SHP77 treated with DMSO at 0.1 percent for 48 hours (cell line): ENCODE measurements at regions not wholly inside any gene's neighbourhood (a gene's known extent, or its start where the extent isn't known, plus 50 kb on each side); places are given as distances from the start of the nearest gene placed in this dataset.
"Not testable (repeated sequence)": the region's sequence is repeated elsewhere in the genome, so short reads cannot be mapped to it uniquely, and the experiment has no call there.

ENCODE experiments used
- DNase-seq: peaks from one replicate; lab custom pipeline; 2025; lab: John Stamatoyannopoulos, UW

DNA sequence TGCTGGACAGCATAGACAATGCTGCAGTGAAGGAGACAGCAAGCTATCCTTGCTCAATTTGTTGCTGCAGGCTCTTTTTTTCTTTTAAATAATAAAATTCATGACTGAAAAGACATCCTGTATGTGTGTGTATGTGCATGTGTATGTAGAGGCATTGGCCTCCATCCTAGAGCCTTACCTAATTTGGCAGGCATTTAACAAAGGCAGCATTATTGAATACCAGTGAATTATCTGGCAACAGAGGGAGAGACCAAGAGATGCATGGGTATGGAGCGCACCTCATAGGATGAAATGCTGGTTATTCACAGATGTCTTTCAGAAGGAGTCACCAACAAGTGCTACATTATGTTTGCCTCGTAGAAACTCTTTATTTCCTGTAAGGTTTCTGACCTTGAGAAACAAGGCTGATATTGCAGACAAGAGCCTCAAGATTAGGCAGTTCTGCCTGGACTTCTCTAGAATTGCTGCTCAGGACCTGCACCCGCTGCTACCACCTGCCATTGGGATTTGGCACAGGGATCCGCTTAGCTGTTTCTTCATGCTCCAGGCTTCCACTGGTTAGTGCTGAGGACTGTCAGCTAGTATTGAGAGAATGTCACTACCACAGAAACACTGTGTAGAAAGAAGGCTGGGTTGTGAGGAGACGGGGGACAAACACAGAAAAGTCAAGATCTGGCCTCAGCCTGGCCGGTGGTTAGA, 247.7 kb upstream of the RFX3 start:
- no peak for DNase-seq

GRCh38 chr9:3769646-3770045, 243.8 kb upstream of the RFX3 start:
- no peak for DNase-seq

DNA sequence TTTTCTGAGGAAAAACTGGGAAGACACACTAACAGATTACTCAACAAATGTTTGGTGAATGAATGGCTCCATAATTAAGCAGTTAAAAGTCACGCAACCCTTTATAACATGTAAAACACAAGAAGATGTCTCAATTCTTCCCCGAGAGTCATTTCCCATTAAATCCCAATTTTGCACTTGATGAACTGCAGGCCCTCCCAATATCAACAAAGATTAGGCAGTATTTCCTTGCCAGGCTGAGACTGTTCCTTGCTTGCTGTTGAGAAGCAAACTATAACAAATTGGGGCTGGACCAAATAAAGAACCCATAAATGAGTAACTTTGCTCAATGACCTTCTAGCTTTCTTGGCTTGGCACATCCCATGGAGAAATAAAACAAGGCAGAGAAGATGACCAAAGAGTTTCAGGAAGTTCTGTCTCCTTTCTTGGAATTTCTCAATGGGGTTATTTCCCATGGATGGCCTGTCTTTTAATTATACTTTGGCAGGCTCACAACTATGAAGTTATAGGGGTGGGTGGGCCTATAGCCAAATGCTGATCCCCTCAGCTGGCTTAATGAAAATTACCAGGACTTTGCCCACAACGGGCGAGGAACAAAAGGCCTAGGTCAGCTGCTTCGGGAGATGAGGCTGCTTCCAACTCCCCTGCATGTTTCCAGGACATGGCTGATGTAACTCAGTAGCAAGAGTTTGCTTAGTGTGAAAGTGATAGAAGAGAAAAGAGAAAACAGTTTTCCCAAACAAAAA, 243.1 kb upstream of the RFX3 start:
- DNase-seq, result no peak

DNA sequence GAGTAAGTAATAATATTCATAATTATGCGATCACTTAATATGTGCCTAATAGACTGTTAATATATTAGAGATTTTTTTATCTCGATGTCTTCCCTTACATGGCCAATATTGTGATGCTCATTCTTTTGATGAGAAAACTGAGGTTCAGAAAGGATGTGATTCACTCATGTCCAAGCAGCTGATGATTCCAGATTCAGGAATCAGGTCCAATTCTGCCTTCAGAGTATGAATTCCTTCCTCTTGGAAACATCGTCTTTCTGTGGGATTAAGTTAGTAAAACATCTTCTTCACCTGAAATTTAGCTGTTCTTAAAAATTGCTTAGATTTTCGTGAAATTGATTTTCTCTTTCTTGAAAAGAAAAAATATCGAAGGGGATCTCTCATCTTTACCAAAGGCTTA, 242.5 kb upstream of the RFX3 start:
- DNase-seq, result no peak

DNA sequence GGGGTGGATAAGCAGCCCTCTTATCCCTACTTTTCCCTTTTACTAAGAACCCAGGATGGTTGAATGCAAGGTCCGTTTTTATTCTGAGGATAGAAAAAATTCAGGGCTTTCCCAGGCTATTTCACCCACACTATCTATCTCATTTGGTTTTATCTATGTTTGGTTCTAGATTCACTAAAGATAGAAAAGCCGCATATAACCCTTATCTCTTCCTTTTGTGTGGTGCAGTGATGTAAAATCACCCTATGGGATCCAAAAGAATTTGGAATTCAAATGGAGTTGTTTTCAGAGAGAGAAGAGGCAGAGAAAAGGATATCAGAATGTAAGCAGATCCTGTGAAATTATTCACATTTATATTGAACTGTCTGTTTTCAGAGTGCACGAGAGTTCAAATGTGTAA, 236.3 kb upstream of the RFX3 start:
- no peak for DNase-seq

DNA sequence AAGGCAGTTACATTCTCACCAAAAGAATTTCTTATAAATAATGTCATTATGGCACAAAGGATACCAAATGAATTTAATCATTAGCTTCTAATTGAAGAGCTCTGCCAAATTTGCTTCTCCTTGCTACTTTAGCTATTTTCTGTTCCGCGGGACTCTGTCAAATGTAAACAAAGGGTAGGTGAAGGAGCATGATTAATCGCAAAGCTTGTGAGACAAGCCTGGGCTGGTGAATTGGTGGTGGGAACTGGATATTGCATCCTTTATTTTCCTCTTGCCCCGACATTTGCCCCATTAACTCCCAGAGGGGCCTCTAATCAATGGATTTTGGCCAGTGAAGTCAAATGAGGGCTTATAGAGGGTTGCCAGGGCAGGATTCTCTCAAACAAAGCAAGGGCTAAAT, 234.2 kb upstream of the RFX3 start:
- peak; percentile 22 for DNase-seq

- no peak for DNase-seq
Measured at GRCh38 chr9:3758816-3759576, 233.2 kb upstream of the RFX3 start.

- DNase-seq, result no peak
Measured at GRCh38 chr9:3756071-3756470, 230.3 kb upstream of the RFX3 start.

DNA sequence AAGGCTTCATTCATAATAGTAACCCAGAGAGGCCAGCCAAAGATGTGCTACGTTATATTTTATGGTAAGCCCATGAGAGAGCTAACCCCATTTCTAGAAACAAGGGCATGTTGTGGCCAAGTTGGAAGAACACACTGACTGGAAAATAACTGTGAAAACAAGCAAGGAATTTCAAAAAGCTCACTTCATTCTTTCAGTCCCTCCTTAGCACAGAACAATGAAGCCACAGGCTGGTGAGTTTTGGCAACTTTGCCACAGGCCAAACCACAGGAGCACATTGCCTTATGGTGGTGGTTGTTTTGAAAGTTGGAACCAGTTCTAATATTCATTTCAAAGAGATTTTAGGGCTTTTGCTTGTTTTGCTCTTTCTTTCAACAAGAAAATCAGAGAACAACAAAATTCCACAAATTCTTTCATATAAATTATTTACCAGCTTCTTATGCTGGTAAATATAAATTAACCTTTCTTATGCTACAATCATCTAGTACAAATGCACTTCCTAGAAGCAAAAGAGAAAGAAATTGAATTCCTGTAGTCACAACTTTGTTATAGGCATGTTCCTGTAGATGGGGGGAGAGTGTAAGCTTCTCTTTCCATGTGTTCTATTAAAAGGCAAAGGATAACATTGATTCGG, 225.4 kb upstream of the RFX3 start:
- DNase-seq, result no peak

GRCh38 chr9:3750321-3750720, 224.5 kb upstream of the RFX3 start:
- DNase-seq, result no peak

GRCh38 chr9:3746296-3747275, 220.8 kb upstream of the RFX3 start:
- no peak for DNase-seq

- no peak for DNase-seq
Measured at GRCh38 chr9:3743901-3744413, 218.2 kb upstream of the RFX3 start.

DNA sequence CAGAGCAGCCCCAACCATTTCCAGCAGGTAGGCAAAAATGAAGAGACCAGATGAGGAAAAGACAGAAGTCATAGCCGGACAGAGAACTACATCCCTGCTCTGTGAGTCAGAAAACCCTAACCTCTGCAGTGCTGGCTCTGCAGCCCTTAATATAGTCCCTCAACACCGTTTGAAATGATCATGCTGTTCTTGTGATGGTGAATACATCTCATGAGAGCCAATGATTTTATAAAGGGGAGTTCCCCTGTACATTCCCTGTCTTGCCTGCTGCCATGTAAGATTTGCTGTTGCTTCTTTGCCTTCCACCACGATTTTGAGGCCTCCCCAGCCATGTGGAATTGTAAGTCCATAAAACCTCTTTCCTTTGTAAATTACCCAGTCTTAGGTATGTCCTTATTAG, 216.8 kb upstream of the RFX3 start:
- no peak for DNase-seq

DNA sequence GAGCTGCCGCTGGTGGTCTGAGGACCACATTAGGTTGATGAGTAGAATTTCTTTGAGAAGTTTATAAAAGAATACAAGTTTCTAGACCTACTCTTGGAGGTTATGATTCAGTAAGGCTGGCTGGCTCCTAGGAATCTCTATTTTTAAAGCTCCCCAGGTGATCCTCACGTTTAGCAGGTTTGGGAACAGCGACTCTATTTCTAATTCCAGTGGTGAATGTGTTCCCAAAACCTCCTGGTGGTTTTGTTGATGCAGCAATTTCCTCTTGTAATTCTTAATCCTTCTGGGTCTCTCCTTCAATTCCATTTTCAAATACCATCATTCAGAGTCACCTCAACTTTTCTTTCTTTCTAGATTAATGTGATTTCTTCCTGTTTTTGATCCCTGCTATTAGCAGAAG, 215.9 kb upstream of the RFX3 start:
- DNase-seq, result no peak

GRCh38 chr9:3740690-3741419, 215.1 kb upstream of the RFX3 start:
- no peak for DNase-seq

DNA sequence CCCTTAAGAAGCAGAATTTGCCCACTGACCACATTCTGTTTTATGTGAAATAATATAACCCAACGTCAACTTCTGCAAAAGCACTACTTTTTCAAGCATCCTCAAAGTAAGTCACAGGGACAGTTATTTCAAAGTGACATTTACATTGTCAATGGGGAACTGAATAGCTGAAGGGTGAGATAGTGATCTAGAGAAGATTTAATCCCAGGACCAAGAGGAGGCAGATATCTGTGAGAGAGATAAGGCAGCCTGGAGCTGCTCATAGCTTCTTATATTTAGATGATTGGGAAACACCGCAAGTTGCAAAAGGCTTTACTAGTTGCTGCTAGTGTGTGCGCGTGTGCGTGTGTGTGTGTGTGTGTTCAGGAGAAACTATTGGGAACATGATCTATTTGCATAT, 210.4 kb upstream of the RFX3 start:
- DNase-seq, result no peak

DNA sequence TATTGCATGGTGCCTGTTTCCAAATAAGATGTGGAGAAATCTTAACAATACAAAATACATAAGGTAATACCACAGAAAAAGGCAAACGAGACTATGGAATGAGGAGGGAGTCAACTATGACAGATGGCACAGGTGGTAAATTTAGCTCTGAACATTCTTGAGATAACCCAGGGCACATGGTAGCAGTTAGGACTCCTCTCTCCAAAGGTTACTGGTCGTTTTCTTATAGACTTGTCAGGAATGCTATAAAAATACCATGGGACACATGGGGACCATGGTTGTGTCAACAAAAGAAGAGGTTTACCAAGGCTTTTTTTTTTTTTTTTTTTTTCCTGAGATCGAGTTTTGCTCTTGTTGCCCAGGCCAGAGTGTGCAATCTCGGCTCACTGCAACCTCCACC, 209.4 kb upstream of the RFX3 start:
- DNase-seq, result no peak

GRCh38 chr9:3733527-3734262, 207.9 kb upstream of the RFX3 start:
- DNase-seq, result not testable (repeated sequence)

DNA sequence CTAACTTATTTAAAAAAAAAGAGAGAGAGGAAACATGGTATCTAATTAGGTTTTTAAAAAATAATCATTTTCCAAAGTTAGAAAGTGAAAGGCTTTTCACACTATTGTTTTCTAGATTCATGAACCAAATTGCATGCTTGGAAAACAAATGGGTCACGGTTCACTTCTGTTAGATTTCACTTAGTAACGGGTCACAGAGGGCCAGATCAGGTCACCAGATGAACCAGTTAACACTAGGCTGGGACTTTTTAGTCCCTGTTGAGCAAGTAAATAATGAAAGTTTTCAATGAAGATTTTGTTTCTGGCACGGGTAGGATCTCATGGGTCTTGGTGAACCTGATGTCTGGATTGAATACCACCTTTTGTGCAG, 207.2 kb upstream of the RFX3 start:
- no peak for DNase-seq
